ENCODE measurements at regions not wholly inside any gene's neighbourhood (a gene's known extent, or its start where the extent isn't known, plus 50 kb on each side); places are given as distances from the start of the nearest gene placed in this dataset.

DNA sequence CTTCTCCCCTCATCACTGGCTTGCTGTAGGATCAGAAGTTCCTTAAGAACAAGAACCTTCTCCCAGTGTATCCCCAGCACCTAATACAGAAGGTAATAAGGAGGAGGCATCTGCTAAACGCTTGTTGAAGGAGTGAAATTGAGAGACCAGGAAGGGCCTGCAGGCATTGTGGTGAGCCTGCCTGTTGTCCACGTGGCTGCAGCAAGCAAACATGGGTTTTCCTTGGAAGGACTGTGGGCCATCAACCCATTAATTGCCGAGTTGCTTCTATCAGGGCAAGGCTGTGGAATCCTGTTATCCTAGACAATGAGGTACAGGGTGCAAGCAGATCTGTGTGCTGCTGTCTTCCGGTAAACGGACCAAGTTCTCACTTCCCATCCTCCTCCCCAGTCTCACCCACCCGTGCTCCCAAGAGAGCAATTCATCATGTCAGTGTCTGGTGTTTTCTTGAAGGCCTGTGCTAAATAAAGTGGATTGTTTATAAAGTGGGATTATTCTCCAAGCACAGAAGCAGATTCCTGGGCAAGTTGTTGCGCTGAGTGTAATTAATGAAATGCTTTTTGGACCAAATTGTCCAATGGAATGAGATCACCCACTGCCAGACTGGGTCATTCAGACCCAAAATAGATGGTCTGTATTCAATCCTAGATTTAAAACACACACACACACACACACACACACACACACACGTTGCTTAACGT lies 164.6 kb upstream of the CDYL start:
- H3K4me3 Mint-ChIP-seq: no peak overlapping the region
- Histone ChIP-seq H3K4me3 (ENCODE audit: low read depth, low read length) (no peak overlapping the region), H3K4me1 (ENCODE audit: control insufficient read depth, insufficient read depth, low read length, poor library complexity, severe bottlenecking) (no peaks in the 10 kb centered on the region), H3K27me3 (ENCODE audit: control insufficient read depth, insufficient read depth, low read length) (no peaks in the 10 kb centered on the region), H3K9me3 (ENCODE audit: control insufficient read depth in 2 of 2, low read length in 2 of 2) (no peaks in the 10 kb centered on the region), H3K36me3 (ENCODE audit: control insufficient read depth, insufficient read depth, low read length) (no peaks in the 10 kb centered on the region), H3K27ac (ENCODE audit: insufficient read depth, low read length, poor library complexity, severe bottlenecking) (no peak overlapping the region)
- no peak overlapping the region for H3K27ac Mint-ChIP-seq
- no peaks in the 10 kb centered on the region for H3K27me3 Mint-ChIP-seq
- no peaks in the 10 kb centered on the region for H3K4me1 Mint-ChIP-seq
- ATAC-seq (ENCODE audit: low read depth in 2 of 2) (no peak), DNase-seq (no peak)
- H3K36me3 Mint-ChIP-seq: no peaks in the 10 kb centered on the region
- H3K9me3 Mint-ChIP-seq: peaks cover 0 to 3% (median 0%) of the 10 kb centered on the region in 7 donors

DNA sequence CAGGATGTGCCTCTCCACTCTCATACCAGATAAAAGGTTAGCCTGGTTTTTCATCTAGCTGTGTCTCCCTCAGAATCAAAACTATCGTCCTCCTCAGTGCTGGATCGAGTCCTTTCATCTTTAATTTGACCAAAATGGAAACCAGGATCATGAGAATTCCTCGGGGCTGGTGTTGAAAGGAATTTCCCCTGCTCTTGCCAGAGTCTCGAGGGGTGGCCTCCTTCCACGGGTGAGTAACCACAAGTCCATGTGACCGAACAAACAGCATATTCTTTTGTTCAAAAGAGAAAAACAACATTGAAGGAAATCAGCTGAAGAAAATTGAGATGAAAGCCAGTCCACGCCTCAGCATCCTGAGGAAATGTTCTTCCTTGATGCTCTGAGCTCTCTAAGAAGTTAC lies 165.9 kb upstream of the CDYL start:
- peaks cover 0 to 3% (median 0%) of the 10 kb centered on the region in 7 donors for H3K9me3 Mint-ChIP-seq
- H3K4me3 ChIP-seq (ENCODE audit: low read depth, low read length): no peak overlapping the region
- H3K27ac ChIP-seq (ENCODE audit: insufficient read depth, low read length, poor library complexity, severe bottlenecking): no peak overlapping the region
- no peaks in the 10 kb centered on the region for H3K4me1 ChIP-seq (ENCODE audit: control insufficient read depth, insufficient read depth, low read length, poor library complexity, severe bottlenecking)
- no peak overlapping the region for H3K27ac Mint-ChIP-seq
- no peaks in the 10 kb centered on the region for H3K36me3 Mint-ChIP-seq
- H3K36me3 ChIP-seq (ENCODE audit: control insufficient read depth, insufficient read depth, low read length): no peaks in the 10 kb centered on the region
- H3K4me1 Mint-ChIP-seq: no peaks in the 10 kb centered on the region
- ATAC-seq (ENCODE audit: low read depth in 2 of 2) (no peak), DNase-seq (no peak)
- H3K27me3 Mint-ChIP-seq: no peaks in the 10 kb centered on the region
- no peaks in the 10 kb centered on the region for H3K27me3 ChIP-seq (ENCODE audit: control insufficient read depth, insufficient read depth, low read length)
- H3K9me3 ChIP-seq (ENCODE audit: control insufficient read depth in 2 of 2, low read length in 2 of 2): no peaks in the 10 kb centered on the region
- H3K4me3 Mint-ChIP-seq: no peak overlapping the region

DNA sequence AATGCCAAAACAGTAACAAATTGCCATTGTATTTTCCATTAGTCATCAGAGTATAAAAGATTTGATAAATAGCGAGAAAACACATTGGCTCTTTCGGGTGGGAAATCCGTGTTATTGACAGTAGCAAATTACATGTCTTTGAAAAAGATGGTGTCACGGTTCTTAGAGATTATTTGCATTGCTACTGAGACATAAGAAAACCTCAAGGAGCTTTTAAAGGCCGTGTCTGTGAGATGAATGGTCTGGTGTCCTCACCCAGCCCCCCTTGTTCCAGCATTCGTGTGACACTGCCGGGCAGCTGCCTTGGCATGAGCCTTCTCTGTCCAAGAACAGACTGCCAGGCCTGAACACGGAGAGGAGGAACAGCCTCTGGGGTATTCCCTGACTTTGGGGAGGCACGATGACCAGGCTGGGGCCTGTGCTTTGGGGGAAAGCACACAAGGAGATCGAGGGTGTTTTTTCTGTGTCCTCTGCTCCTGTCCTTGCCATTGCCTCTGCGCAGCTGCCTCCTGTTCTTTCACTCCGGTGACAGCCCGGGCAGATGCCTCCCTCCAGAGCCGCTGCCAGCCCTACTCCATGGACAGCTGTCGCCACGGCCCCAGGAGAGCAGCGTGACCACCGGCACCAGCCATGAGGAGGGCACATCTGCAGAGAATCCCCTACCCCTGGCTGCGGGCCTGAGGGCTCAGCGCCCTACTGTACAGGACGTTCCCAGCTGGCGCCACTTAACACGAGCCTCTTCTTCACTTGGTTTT lies 167.7 kb upstream of the CDYL start:
- Mint-ChIP-seq H3K27me3 (no peaks in the 10 kb centered on the region), H3K27ac (no peak overlapping the region), H3K9me3 (peaks cover 0 to 4% (median 0%) of the 10 kb centered on the region in 7 donors), H3K36me3 (no peaks in the 10 kb centered on the region), H3K4me3 (no peak overlapping the region), H3K4me1 (no peaks in the 10 kb centered on the region)
- no peak for ATAC-seq (ENCODE audit: low read depth in 2 of 2)
- no peak for DNase-seq
- H3K27me3 ChIP-seq (ENCODE audit: control insufficient read depth, insufficient read depth, low read length): no peaks in the 10 kb centered on the region
- H3K36me3 ChIP-seq (ENCODE audit: control insufficient read depth, insufficient read depth, low read length): no peaks in the 10 kb centered on the region
- no peaks in the 10 kb centered on the region for H3K9me3 ChIP-seq (ENCODE audit: control insufficient read depth in 2 of 2, low read length in 2 of 2)
- no peak overlapping the region for H3K4me3 ChIP-seq (ENCODE audit: low read depth, low read length)
- no peaks in the 10 kb centered on the region for H3K4me1 ChIP-seq (ENCODE audit: control insufficient read depth, insufficient read depth, low read length, poor library complexity, severe bottlenecking)
- H3K27ac ChIP-seq (ENCODE audit: insufficient read depth, low read length, poor library complexity, severe bottlenecking): no peak overlapping the region

DNA sequence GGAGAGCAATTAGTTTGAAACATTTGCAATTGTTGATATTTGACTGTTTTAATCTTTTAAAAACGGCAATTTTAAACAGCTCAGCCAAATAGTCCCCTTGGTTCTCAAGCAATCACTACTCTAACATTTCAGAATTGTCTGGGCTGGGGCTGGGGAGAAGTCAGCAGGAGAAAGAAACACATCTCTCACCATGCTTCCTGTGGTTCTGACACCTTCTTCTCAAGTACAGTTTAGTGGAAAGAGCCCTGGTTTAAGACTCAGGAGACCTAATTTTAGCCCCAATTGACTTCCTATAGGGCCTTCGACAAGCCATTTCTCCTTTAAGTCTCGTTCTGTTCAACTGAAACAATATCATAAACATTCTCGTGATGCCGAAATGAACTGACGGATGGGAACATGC lies 168.4 kb upstream of the CDYL start:
- ATAC-seq (ENCODE audit: low read depth in 2 of 2): no peak
- no peak for DNase-seq
- Mint-ChIP-seq H3K27me3 (no peaks in the 10 kb centered on the region), H3K27ac (no peak overlapping the region), H3K4me1 (no peaks in the 10 kb centered on the region), H3K9me3 (peaks cover 0 to 4% (median 0%) of the 10 kb centered on the region in 7 donors), H3K4me3 (no peak overlapping the region), H3K36me3 (no peaks in the 10 kb centered on the region)
- no peak overlapping the region for H3K27ac ChIP-seq (ENCODE audit: insufficient read depth, low read length, poor library complexity, severe bottlenecking)
- H3K4me1 ChIP-seq (ENCODE audit: control insufficient read depth, insufficient read depth, low read length, poor library complexity, severe bottlenecking): no peaks in the 10 kb centered on the region
- H3K27me3 ChIP-seq (ENCODE audit: control insufficient read depth, insufficient read depth, low read length): no peaks in the 10 kb centered on the region
- no peaks in the 10 kb centered on the region for H3K9me3 ChIP-seq (ENCODE audit: control insufficient read depth in 2 of 2, low read length in 2 of 2)
- H3K4me3 ChIP-seq (ENCODE audit: low read depth, low read length): no peak overlapping the region
- H3K36me3 ChIP-seq (ENCODE audit: control insufficient read depth, insufficient read depth, low read length): no peaks in the 10 kb centered on the region

DNA sequence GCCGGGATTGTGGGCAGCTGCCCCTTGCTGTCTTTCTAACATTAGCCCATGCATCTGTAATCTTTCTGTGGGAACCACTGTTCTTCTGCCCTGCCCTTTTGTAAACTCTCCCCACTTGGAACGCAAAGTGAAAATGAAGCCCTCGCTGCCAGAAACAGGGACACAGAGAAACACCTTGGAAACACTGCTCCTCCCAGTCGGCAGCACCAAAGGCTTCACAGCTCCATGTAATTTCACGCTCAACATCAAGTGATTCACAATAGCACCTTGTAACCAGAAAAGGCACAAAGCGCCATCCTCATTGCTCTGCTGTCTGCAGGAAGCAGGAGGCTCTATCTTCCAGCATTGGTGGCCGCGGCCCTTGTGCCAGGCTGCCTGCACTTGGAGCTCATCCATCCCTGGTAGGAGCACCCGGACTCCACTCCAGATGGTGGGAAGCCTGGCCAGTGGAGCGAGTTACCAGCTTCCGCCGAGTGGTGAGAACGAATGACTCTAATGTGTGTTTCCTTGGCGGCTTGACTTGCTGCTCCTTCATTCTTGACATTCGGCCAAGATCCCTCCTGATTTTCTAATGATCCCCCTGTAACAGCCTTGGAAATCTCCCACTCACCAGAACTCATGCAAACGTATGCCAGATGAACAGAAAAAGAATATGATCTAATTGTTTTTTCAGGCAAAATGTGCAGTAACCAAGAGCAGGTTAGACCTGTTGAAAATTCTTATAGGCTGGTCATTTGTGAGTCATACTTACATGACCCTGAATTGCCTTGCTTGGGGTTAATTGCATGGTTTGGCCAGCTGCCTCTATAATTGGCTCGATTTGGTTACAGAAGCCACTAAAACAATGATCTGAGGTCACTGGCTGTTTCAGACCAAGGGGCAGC lies 169.1 kb upstream of the CDYL start:
- H3K27ac Mint-ChIP-seq: no peak overlapping the region
- Histone ChIP-seq H3K36me3 (ENCODE audit: control insufficient read depth, insufficient read depth, low read length) (no peaks in the 10 kb centered on the region), H3K27me3 (ENCODE audit: control insufficient read depth, insufficient read depth, low read length) (no peaks in the 10 kb centered on the region), H3K27ac (ENCODE audit: insufficient read depth, low read length, poor library complexity, severe bottlenecking) (no peak overlapping the region), H3K9me3 (ENCODE audit: control insufficient read depth in 2 of 2, low read length in 2 of 2) (no peaks in the 10 kb centered on the region), H3K4me3 (ENCODE audit: low read depth, low read length) (no peak overlapping the region), H3K4me1 (ENCODE audit: control insufficient read depth, insufficient read depth, low read length, poor library complexity, severe bottlenecking) (no peaks in the 10 kb centered on the region)
- peaks cover 0 to 4% (median 0%) of the 10 kb centered on the region in 7 donors for H3K9me3 Mint-ChIP-seq
- no peaks in the 10 kb centered on the region for H3K36me3 Mint-ChIP-seq
- H3K27me3 Mint-ChIP-seq: no peaks in the 10 kb centered on the region
- H3K4me1 Mint-ChIP-seq: no peaks in the 10 kb centered on the region
- DNase-seq (no peak), ATAC-seq (ENCODE audit: low read depth in 2 of 2) (no peak)
- H3K4me3 Mint-ChIP-seq: no peak overlapping the region

DNA sequence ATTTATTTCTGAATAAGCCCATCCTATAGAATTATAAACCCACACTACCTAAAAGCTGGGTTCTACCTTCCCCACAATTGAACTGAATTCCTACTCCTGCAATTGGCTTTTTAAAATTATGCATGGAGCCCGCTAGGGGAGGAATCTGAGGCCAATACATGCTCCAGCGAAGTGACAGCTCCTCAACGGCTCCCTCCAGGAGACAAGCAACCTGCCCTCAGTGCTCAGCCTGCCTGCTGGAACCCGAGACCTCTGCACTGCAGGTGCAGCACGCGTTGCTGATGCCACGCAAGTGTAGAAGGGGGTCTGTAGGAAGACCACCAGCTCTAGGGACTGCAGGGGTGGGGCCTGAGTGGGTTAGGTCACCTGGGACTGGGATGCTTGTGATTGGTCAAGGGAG lies 170.2 kb upstream of the CDYL start:
- DNase-seq: no peak
- H3K9me3 Mint-ChIP-seq: peaks cover 0 to 4% (median 0%) of the 10 kb centered on the region in 7 donors
- Histone ChIP-seq H3K27ac (ENCODE audit: insufficient read depth, low read length, poor library complexity, severe bottlenecking) (no peak overlapping the region), H3K36me3 (ENCODE audit: control insufficient read depth, insufficient read depth, low read length) (no peaks in the 10 kb centered on the region), H3K27me3 (ENCODE audit: control insufficient read depth, insufficient read depth, low read length) (no peaks in the 10 kb centered on the region), H3K9me3 (ENCODE audit: control insufficient read depth in 2 of 2, low read length in 2 of 2) (no peaks in the 10 kb centered on the region), H3K4me3 (ENCODE audit: low read depth, low read length) (no peak overlapping the region), H3K4me1 (ENCODE audit: control insufficient read depth, insufficient read depth, low read length, poor library complexity, severe bottlenecking) (no peaks in the 10 kb centered on the region)
- H3K27ac Mint-ChIP-seq: no peak overlapping the region
- H3K27me3 Mint-ChIP-seq: no peaks in the 10 kb centered on the region
- H3K4me3 Mint-ChIP-seq: no peak overlapping the region
- H3K36me3 Mint-ChIP-seq: no peaks in the 10 kb centered on the region
- H3K4me1 Mint-ChIP-seq: no peaks in the 10 kb centered on the region
- no peak for ATAC-seq (ENCODE audit: low read depth in 2 of 2)

DNA sequence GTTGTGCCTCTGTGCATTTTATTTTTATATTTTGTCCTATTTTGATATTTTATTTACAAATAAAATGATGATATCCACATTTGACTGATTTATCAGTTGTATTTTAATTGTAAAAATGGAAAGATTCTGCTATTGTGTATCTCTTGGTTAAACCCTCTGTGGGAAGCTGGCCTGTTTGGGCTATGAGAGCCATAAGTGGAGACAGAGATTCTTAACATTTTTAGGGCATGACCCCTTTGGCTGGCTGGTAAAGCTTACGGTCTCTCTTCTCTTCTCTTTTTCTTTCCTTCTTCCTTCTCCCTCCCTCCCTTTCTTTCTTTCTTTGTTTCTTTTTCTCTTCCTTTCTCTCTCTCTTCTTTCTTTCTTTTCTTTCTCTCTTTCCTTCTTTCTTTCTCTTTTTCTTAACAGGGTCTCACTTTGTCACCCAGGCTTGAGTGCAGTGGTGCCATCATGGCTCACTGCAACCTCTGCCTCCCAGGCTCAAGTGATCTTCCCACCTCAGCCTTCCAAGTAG lies 172.3 kb upstream of the CDYL start:
- Histone ChIP-seq H3K9me3 (ENCODE audit: control insufficient read depth in 2 of 2, low read length in 2 of 2) (no peaks in the 10 kb centered on the region), H3K4me3 (ENCODE audit: low read depth, low read length) (no peak overlapping the region), H3K36me3 (ENCODE audit: control insufficient read depth, insufficient read depth, low read length) (no peaks in the 10 kb centered on the region), H3K4me1 (ENCODE audit: control insufficient read depth, insufficient read depth, low read length, poor library complexity, severe bottlenecking) (no peaks in the 10 kb centered on the region), H3K27me3 (ENCODE audit: control insufficient read depth, insufficient read depth, low read length) (no peaks in the 10 kb centered on the region), H3K27ac (ENCODE audit: insufficient read depth, low read length, poor library complexity, severe bottlenecking) (no peak overlapping the region)
- no peaks in the 10 kb centered on the region for H3K36me3 Mint-ChIP-seq
- peaks cover 0 to 4% (median 0%) of the 10 kb centered on the region in 7 donors for H3K9me3 Mint-ChIP-seq
- no peak overlapping the region for H3K27ac Mint-ChIP-seq
- H3K27me3 Mint-ChIP-seq: no peaks in the 10 kb centered on the region
- no peaks in the 10 kb centered on the region for H3K4me1 Mint-ChIP-seq
- DNase-seq (no peak), ATAC-seq (ENCODE audit: low read depth in 2 of 2) (no peak)
- no peak overlapping the region for H3K4me3 Mint-ChIP-seq
